SK-N-MC (cell line): ENCODE measurements at regions not wholly inside any gene's neighbourhood (a gene's known extent, or its start where the extent isn't known, plus 50 kb on each side); places are given as distances from the start of the nearest gene placed in this dataset.

ENCODE experiments used
- EZH2 ChIP-seq: fragments of 200-600 bp; sonication (generic); IDR thresholded peaks from one replicate; pipeline ENCODE4 v1.6.1; 2017; ENCODE audit warnings: antibody characterized with exemption
- POLR2AphosphoS5 ChIP-seq: IDR thresholded peaks from 2 replicates; pipeline ENCODE4 v1.6.1; 2012; ENCODE audit warnings: mild to moderate bottlenecking, low read depth, low read length, borderline replicate concordance

- TF ChIP-seq POLR2AphosphoS5 (no peak), EZH2 (no peak)
Observed at GRCh38 chrX:13142891-13143290, 98.5 kb upstream of the FAM9C start.
